NCI-H2171 (cell line): ENCODE measurements at regions not wholly inside any gene's neighbourhood (a gene's known extent, or its start where the extent isn't known, plus 50 kb on each side); places are given as distances from the start of the nearest gene placed in this dataset.

ENCODE experiments used
- DNase-seq: peaks from one replicate; lab custom pipeline; 2025; lab: John Stamatoyannopoulos, UW

DNA sequence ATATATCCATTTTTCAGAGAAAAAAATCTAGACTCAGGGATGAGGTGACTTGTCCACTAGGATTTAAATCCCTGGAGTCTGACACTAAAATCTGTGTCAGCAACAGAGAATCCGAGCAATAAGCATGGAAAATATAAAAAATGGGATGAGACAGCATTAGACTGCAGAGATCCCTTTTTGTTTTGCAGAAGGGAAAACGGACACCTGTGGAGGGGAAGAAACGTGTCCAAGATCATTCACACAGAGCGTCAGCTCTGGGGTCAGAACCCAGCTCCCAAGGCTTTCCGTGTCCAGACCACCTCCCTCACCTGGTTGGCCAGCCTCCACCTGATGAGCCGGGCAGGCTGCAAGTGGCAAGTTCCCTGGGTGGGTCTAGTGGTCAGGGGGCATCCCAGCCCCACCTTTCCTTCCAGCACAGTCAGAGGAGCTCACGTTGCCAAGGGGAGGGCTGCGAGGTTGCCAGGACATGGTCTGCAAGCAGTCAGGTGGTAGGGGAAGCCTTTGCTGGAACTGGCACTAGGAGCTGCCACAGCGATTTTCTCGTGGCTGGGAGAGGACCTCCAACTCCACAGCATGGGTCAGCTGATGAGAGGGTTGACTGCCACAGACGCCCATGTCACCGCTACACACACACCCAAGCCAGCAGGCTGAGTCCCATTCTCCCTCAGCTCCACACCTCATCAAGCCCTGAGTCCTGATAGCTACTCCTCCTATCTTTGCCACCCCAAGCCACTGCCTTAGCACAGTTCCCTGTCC lies 65.9 kb upstream of the CPLX2 start:
- DNase-seq, result no peak

GRCh38 chr5:175808711-175809110 lies 62.7 kb upstream of the CPLX2 start:
- DNase-seq, result no peak

DNA sequence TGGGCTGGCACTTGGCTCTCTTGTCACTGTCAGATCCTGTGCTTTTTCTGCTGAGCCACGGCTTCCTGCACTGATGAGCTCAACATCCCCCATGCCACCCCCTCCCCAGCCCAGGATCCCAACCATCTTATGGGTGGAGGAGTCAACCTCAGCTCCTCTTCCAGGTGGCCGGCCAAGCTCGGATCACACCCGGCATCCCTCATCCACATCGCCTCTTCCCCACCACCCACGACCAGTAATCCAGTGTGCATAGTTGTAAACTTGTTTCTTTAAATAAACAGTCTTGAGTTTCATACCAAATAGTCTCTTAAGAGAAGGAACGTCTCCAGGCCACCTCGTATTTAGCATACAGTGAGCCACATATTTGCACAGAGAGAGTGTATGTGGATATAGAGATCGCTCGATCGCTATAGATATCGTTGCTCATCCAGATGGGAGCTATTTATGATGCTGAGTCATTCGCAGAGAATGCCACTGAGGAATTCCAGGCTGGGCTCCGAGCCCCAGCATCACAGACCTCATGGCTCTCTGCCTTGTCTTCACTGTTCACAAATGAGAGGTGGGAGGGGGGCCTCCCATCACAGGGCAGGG lies 61.8 kb upstream of the CPLX2 start:
- no peak for DNase-seq

GRCh38 chr5:175810457-175810856 lies 60.9 kb upstream of the CPLX2 start:
- no peak for DNase-seq

DNA sequence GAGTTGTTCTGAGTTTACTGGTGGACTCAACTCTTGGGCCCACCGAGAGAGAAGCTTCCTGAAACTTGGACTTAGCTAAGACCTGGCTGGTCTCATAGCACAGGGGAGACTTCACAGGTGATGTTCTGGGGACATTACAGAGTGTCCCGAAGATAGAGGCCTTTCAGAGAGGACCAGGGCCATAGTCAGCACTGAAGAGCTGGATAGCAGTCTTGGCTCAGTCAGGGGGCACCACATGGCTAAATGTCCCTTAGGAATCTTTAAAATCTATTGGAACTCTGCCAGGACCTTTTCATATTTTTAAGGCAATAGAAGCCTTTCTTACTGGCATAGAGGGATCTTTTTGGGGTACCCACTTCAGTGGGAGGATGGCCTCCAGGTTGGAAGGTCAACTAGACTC lies 59.8 kb upstream of the CPLX2 start:
- DNase-seq, result no peak

GRCh38 chr5:175813943-175814630 lies 57.3 kb upstream of the CPLX2 start:
- DNase-seq, result no peak

- no peak for DNase-seq
These were observed 56.7 kb upstream of the CPLX2 start for GRCh38 chr5:175814691-175815090.

GRCh38 chr5:175815126-175815913 lies 56.1 kb upstream of the CPLX2 start:
- DNase-seq, result no peak

DNA sequence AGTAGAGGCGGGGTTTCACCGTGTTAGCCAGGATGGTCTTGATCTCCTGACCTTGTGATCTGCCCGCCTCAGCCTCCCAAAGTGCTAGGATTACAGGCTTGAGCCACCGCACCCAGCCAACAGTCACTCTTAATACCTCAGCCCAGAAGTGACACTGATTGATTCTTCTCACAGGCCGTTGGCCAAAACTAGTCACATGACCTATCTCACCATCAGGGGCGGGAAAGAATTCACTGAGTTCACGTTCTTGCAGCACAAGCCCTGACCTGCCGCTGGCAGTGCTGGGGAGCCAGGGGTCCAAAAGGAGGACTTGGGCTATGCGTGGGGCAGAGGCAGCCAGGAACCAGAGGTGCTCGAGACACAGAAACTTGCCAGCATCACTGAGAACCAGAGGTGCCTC lies 55.0 kb upstream of the CPLX2 start:
- no peak for DNase-seq

- no peak for DNase-seq
These were observed 52.3 kb upstream of the CPLX2 start for GRCh38 chr5:175819090-175819425.

DNA sequence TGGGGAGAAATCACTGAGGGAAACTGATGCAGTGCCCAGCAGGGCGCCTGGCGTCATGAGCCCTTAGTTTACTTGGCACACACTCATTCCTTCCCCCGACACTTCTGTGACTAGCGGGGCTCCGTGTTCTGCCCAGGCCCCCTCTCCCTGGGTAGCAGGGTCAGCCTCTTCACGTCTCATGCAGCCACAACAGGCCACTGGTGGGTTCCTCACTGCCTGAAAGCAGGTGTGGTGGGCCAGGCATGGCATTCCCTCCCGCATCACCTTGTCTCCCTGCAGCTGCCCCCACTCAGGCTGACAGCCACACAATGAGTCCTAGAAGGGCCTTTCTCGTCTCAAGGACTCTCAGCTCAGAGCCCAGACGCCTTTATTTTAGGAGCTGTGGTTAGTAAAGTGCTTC lies 51.1 kb upstream of the CPLX2 start:
- no peak for DNase-seq
